ENCODE measurements at regions not wholly inside any gene's neighbourhood (a gene's known extent, or its start where the extent isn't known, plus 50 kb on each side); places are given as distances from the start of the nearest gene placed in this dataset.

DNA sequence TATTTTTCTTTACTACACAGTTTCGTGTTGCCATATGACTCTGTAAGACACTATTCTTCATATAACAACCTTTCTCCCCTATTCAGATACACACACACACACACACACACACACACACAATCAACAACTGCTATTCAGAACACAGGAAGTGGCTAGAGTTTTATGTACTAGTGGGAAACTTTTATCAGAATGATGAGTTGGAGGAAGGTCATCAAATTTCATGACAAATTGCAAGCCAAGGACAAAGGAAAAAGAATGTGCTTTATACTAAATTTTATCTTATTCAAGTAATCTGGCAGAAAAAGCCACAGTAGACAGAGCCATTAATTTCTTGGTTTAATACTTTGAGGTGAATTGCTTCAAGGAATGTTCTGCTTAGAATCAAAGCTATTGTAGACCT, 899.8 kb downstream of the ROBO2 start:
- no peaks in the 10 kb centered on the region for H3K9me3 ChIP-seq (ENCODE audit: control insufficient read depth, low read depth, low read length)
- no peaks in the 10 kb centered on the region for H3K23me2 ChIP-seq (ENCODE audit: insufficient read length, low read depth, low read length, poor library complexity, severe bottlenecking)
- H3K27me3 ChIP-seq (ENCODE audit: insufficient read depth, low read length) = no peaks in the 10 kb centered on the region
- Mint-ChIP-seq H3K27me3 (ENCODE audit: low read depth) (no peaks in the 10 kb centered on the region), H3K27ac (no peak overlapping the region), H3K36me3 (ENCODE audit: insufficient read depth in 1 of 3, low read depth in 3 of 3) (no peaks in the 10 kb centered on the region), H3K4me3 (no peak overlapping the region), H3K9me3 (no peaks in the 10 kb centered on the region), H3K4me1 (no peaks in the 10 kb centered on the region)
- H3K79me2 ChIP-seq (ENCODE audit: insufficient read depth, low read length) = no peaks in the 10 kb centered on the region
- H2AFZ ChIP-seq (ENCODE audit: low read length) = no peak overlapping the region
- H2BK20ac ChIP-seq (ENCODE audit: low read depth, low read length, poor library complexity, severe bottlenecking) = no peak overlapping the region
- no peak overlapping the region for H4K8ac ChIP-seq (replicated peaks; ENCODE audit: insufficient read length, low read depth, low read length)
- no peak overlapping the region for H3K9ac ChIP-seq (ENCODE audit: extremely low read depth, insufficient read length, low read length)
- TF ChIP-seq, protein P1, sequence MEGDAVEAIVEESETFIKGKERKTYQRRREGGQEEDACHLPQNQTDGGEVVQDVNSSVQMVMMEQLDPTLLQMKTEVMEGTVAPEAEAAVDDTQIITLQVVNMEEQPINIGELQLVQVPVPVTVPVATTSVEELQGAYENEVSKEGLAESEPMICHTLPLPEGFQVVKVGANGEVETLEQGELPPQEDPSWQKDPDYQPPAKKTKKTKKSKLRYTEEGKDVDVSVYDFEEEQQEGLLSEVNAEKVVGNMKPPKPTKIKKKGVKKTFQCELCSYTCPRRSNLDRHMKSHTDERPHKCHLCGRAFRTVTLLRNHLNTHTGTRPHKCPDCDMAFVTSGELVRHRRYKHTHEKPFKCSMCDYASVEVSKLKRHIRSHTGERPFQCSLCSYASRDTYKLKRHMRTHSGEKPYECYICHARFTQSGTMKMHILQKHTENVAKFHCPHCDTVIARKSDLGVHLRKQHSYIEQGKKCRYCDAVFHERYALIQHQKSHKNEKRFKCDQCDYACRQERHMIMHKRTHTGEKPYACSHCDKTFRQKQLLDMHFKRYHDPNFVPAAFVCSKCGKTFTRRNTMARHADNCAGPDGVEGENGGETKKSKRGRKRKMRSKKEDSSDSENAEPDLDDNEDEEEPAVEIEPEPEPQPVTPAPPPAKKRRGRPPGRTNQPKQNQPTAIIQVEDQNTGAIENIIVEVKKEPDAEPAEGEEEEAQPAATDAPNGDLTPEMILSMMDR (conservative IDR thresholded peaks at IDR 0.05) = no peak
- H4K5ac ChIP-seq (ENCODE audit: insufficient read length, low read depth, low read length) = no peak overlapping the region
- H2BK15ac ChIP-seq (ENCODE audit: low read depth, low read length) = no peak overlapping the region
- no peak overlapping the region for H2BK120ac ChIP-seq (ENCODE audit: low read depth, low read length, poor library complexity, severe bottlenecking)
- H4K91ac ChIP-seq (ENCODE audit: insufficient read length, low read depth, low read length) = no peak overlapping the region
- H2BK12ac ChIP-seq (ENCODE audit: insufficient read length, low read depth, low read length) = no peak overlapping the region
- H3T11ph ChIP-seq (ENCODE audit: low read length) = no peak overlapping the region
- no peak overlapping the region for H3K18ac ChIP-seq (ENCODE audit: insufficient read length, low read depth, low read length)
- no peak overlapping the region for H2BK5ac ChIP-seq (ENCODE audit: insufficient read length, low read length)
- no peak overlapping the region for H3K4me2 ChIP-seq (ENCODE audit: insufficient read depth, insufficient read length, low read length)
- WGBS (ENCODE audit: extremely low coverage, insufficient read length, low lambda C conversion rate) = no CpG with 5 or more reads among the region's 1 CpG
- DNase-seq = no peak
- no peak overlapping the region for H3K56ac ChIP-seq (ENCODE audit: insufficient read length, low read depth, low read length)
- no peaks in the 10 kb centered on the region for H3K79me1 ChIP-seq (ENCODE audit: insufficient read depth, low read depth, low read length, poor library complexity, severe bottlenecking)
- H3K4me1 ChIP-seq (ENCODE audit: insufficient read depth, low read length) = no peaks in the 10 kb centered on the region
- H3K14ac ChIP-seq (ENCODE audit: insufficient read depth, low read length) = no peak overlapping the region
- no peaks in the 10 kb centered on the region for H4K20me1 ChIP-seq (ENCODE audit: control insufficient read depth, insufficient read depth, insufficient read length)
- no peak overlapping the region for H2AK5ac ChIP-seq (ENCODE audit: insufficient read length, low read length)
- no peak overlapping the region for H3K23ac ChIP-seq (ENCODE audit: insufficient read length, low read depth, low read length)
- H3K4ac ChIP-seq (ENCODE audit: low read depth, low read length) = no peak overlapping the region
- H3K27ac ChIP-seq (ENCODE audit: insufficient read length, low read depth, low read length) = no peak overlapping the region
